SU-DHL-6 (cell line): ENCODE measurements at regions not wholly inside any gene's neighbourhood (a gene's known extent, or its start where the extent isn't known, plus 50 kb on each side); places are given as distances from the start of the nearest gene placed in this dataset.

Experiments used
- EZH2phosphoT487 ChIP-seq: fragments of 200-600 bp; sonication (generic), shearing (Covaris generic); conservative IDR thresholded peaks from 2 replicates; pipeline ENCODE4 v1.6.1; 2018; ENCODE audit warnings: mild to moderate bottlenecking, antibody characterized with exemption, low read length, moderate library complexity, mixed read lengths
- TF ChIP-seq, protein P1 (sequence below): fragments of 200-600 bp; sonication (generic); IDR thresholded peaks from one replicate; pipeline ENCODE4 v1.5.1; 2017; ENCODE audit warnings: antibody characterized with exemption, mild to moderate bottlenecking, low read length, moderate library complexity; ENCODE audit not compliant: insufficient read depth, poor library complexity, severe bottlenecking

DNA sequence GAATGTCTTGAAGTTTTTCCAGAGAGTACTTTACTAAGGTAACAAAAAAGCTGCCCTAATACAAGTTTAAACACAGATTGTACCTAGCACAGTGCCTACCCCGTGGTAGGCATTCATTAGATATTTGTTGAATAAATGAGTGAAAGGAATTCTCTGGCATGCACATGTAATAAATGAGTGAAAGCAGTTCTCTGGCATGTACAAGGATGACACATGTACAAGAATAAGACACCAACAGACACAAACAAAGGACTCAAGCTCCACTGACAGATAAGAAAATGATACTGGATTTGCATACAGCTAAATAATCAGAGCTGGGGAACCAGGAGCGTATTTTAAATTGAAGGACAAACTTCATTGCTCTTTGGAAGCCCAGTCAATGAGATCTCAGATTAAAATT is 535.8 kb downstream of the EFNA5 start:
- TF ChIP-seq, protein P1, sequence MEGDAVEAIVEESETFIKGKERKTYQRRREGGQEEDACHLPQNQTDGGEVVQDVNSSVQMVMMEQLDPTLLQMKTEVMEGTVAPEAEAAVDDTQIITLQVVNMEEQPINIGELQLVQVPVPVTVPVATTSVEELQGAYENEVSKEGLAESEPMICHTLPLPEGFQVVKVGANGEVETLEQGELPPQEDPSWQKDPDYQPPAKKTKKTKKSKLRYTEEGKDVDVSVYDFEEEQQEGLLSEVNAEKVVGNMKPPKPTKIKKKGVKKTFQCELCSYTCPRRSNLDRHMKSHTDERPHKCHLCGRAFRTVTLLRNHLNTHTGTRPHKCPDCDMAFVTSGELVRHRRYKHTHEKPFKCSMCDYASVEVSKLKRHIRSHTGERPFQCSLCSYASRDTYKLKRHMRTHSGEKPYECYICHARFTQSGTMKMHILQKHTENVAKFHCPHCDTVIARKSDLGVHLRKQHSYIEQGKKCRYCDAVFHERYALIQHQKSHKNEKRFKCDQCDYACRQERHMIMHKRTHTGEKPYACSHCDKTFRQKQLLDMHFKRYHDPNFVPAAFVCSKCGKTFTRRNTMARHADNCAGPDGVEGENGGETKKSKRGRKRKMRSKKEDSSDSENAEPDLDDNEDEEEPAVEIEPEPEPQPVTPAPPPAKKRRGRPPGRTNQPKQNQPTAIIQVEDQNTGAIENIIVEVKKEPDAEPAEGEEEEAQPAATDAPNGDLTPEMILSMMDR, result no peak
- no peak for TF ChIP-seq EZH2phosphoT487
